RKO (cell line): ENCODE measurements at regions not wholly inside any gene's neighbourhood (a gene's known extent, or its start where the extent isn't known, plus 50 kb on each side); places are given as distances from the start of the nearest gene placed in this dataset.
"Not testable (repeated sequence)": the region's sequence is repeated elsewhere in the genome, so short reads cannot be mapped to it uniquely, and the experiment has no call there.

Experiments
- DNase-seq: peaks from one replicate; pipeline ENCODE4 v3.0.0-alpha.2; 2016; ENCODE audit warnings: low spot score

DNA sequence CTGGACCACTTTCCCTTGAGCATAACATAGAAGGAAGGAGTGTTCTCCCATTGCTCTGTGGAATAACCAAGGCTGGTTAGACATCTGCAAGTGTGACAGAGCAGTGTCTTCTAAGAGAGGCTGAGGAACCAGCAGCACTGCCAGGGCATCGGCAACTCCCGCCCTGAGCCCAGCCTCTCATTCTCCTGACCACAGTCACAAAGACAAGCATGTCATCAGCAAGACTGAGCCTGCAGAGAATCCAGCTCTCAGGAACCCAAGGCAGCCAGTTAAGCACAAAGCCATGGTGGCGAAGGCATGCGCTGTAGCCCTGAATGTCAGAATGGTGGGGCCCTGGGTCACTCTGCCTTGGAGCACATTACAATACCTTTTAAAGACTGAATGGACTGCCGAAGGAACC is 253.9 kb downstream of the AGTPBP1 start:
- no peak for DNase-seq

DNA sequence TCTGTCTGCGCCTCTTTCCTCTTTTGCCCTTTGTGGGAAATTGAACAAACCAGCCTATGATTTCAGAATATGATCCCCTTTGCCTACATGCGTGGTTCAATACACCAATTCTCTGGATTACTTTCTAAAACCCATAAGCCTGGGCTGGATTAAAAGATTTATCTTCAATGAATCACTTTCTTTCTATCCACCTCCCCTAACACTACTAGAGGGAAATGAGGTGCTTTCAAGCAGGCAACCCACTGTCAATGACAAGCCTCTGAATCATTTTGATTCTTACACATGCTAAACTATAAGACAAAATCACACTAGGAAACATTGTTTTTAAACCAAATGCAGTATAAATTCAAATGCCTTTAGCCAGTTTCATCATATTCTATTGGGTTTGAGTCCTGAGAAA is 257.5 kb downstream of the AGTPBP1 start:
- no peak for DNase-seq

DNA sequence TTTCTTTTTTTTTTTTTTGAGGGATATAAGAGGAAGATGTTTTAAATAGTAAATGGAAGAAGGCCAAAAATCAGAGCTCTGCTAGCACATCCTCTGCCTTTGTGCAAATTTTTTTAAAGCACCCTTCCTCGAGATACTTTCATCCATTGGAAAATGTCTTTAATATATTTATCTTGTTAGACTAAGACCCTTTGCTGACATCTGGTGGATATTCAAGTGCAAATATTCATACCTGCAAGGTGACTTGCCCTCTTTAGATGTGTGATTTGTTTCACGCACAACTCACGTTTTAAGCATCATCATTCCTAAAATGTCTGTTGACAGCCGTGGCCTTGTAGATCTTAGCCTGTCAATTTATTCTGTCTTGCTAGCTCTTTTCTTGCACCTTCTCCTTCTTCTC is 258.5 kb downstream of the AGTPBP1 start:
- DNase-seq = peak; percentile 26

- DNase-seq = no peak
These were observed 262.4 kb downstream of the AGTPBP1 start for GRCh38 chr9:85479305-85479704.

GRCh38 chr9:85478847-85479246 is 262.9 kb downstream of the AGTPBP1 start:
- no peak for DNase-seq

DNA sequence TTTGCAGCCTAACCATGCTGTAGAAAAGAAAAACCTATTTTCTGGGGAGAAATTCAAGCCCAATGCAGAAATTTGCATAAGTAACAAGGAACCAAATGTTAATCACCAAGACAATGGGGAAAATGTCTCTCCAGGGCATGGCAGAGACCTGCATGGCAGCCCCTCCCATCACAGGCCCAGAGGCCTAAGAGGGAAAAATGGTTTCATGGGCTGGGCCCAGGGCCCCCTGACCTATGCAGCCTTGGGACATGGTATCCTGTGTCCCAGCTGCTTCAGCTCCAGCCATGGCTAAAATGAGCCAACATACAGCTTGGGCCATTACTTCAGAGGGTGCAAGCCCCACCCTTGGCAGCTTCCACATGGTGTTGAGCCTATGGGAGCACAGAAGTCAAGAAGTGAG is 266.9 kb downstream of the AGTPBP1 start:
- DNase-seq = not testable (repeated sequence)

GRCh38 chr9:85471791-85472190 is 270.0 kb downstream of the AGTPBP1 start:
- no peak for DNase-seq

DNA sequence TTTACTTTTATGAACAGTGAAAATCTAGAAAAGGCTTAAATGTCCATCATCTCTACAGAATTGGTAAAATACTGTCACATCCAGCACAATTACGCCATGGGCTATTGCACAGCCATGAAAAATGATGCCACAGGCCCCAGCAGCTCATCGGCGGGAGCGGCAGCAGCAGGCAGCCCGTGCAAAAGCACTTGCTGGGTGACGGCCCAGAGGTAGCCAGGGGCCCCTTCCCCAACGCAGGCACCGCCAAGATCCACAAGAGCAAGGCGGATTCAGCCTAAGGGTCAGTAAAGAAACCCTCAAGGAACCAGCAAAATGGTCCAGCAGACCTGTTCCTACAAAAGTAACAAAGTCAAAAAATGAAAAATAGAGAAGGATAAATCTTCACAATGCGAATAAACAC is 272.7 kb downstream of the AGTPBP1 start:
- no peak for DNase-seq

DNA sequence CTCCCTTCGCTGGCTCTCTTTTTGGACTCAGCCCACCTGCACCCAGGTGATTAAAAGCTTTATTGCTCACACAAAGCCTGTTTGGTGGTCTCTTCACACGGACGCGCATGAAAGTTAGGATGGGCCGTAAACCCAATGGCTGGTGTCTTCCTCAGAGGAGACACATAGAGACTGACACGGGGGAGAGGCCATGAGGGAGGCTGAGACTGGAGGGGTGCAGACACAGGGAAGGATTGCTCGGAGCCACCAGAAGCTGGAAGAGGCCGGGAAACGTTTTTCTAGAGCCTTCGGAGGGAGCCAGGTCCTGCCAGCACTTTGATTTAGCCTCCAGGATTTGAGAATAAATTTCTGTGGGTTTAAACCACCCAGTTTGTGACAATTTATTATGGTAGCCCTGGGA is 274.9 kb downstream of the AGTPBP1 start:
- DNase-seq = no peak

- DNase-seq = not testable (repeated sequence)
These were observed 283.5 kb downstream of the AGTPBP1 start for GRCh38 chr9:85458114-85458864.

GRCh38 chr9:85453850-85454249 is 287.9 kb downstream of the AGTPBP1 start:
- no peak for DNase-seq

DNA sequence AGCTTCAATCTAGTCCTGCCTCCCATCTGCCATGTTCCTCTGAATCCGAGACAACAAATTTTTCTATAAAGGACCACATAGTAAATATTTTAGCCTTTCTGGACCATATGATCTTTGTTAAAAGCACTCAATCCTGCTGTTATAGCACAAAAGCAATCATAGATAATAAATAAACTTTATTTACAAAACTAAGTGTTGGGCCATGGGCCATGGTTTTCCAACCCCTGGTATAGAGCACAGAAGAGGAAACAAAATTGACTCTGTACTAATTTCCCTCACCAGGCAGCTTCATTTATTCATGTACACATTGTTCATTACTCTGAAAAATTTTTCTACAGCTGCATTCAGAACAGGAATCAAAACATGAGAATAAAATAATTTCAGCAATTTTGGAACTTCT is 288.9 kb downstream of the AGTPBP1 start:
- DNase-seq = no peak

DNA sequence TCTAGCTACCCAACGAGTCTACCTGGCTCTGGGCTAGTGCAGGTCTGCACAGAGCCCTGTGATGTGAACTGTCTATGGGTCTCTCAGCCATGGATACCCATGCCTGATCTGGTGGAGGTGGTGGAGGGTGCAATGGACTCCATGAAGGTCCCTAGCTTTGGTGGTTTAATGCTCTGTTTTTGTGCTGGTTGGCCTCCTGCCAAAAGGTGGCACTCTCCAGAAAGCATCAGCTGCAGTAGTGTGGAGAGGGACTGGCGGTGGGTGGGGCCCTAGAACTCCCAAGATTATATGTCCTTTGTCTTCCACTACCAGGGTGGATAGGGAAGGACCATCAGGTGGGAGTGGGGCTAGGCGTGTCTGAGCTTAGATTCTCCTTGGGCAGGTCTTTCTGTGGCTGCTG is 290.1 kb downstream of the AGTPBP1 start:
- DNase-seq = no peak

- DNase-seq = no peak
These were observed 295.9 kb downstream of the AGTPBP1 start for GRCh38 chr9:85445887-85446286.

DNA sequence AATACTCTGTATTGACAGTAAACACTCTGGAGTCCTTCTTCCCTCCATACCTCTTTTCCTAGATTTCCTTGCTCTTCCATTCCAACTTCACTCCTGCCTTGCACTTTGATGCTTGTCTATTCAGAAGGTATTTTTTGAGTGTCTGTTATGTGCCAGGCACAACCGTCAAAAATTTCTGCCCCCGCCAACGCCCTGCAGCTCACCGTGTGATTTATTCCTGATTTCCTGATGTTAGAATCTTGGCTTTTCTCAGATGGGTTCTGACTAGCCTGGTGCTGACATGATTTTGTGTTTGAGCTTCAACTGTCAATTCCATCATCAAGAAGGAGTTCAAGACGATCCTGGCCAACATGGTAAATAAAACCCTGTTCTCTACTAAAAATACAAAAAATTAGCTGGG is 297.5 kb downstream of the AGTPBP1 start:
- DNase-seq = no peak

GRCh38 chr9:85443190-85443598 is 298.6 kb downstream of the AGTPBP1 start:
- DNase-seq = no peak

DNA sequence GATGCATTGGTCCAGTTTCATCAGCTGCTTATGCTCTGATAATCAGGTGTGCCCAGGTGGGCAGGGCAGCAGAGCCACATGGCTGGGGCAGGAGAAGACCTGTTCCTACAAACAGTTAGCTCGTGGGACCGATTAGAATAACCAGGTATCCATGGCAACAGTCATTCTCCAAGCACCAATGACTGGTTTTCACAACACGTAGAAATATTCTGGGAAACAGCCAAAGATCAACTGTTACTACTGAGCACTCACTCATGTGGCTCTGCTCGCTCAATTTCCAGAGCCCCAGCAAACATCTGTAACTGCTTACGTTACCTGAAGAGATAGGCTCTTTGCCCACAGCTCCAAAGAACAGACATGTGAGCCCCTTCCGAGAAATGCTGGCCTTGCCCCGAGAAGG is 302.0 kb downstream of the AGTPBP1 start:
- DNase-seq = no peak

- not testable (repeated sequence) for DNase-seq
These were observed 307.8 kb downstream of the AGTPBP1 start for GRCh38 chr9:85433956-85434355.

DNA sequence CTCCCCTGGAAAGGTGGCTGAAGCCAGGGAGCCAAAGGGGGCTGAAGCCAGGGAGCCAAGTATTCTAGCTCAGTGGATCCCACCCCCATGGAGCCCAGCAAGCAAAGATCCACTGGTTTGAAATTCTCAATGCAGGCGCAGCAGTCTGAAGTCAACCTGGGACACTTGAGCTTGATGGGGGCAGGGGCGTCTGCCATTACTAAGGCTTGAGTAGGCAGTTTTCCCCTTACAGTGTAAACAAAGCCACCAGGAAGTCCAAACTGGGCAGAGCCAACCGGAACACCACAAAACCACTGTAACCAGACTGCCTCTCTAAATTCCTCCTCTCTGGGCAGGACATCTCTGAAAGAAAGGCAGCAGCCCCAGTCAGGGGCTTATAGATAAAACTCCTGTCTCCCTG is 308.2 kb downstream of the AGTPBP1 start:
- not testable (repeated sequence) for DNase-seq

- DNase-seq = no peak
These were observed 308.7 kb downstream of the AGTPBP1 start for GRCh38 chr9:85433046-85433445.

DNA sequence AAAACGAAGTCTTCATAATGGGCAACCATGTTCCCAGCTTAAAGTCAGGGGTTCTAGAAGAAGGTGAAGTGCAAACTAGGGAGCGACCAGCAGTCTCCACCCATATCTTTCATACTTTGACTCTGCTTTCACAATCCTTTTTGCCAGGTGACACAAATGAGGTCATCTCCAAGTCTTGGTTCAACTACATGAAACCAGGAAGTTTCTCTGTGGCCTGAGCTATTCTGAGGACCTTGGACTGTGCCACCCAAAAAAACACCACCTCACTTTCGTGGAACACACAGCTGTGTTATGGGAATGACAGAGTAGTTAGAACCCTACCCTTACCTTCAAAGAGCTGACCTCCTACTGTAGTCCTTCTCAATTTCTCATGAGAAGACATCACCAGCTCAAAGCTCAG is 309.2 kb downstream of the AGTPBP1 start:
- no peak for DNase-seq

- peak; percentile 18 for DNase-seq
These were observed 310.2 kb downstream of the AGTPBP1 start for GRCh38 chr9:85431339-85432102.

DNA sequence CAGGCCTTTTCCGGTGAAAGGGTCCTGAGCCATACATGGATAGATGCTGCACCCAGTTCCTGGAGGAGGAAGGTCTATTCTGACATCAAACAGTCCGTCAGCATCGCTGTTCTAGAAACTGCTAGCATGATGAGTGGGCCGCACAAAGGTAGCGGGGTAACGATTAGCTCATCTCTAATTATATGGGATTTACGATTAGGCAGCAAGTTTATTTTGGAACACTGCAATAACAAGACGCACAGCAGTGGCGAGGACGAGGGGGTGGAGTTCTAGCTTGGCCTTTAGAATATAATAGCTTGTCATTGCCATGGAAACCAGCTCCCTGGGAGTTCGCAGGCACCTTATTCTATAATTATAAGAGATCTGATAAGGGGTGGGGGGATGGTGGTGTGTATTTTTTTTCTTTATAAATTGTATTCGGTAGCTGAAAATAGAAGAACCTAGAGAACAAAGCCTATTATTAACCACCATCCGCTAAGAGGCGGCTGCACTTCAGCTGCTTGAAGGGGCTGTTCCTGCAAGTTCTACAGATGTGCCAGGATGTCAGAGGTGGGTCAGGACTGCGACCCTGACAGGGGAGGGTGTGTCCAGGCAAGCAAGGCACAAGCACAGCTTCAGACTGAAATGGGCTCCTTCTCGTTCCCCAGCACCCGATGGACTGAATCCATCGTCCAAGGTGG is 311.0 kb downstream of the AGTPBP1 start:
- DNase-seq = no peak
